Stomach (tissue), 4 donors: ENCODE measurements at regions not wholly inside any gene's neighbourhood (a gene's known extent, or its start where the extent isn't known, plus 50 kb on each side); places are given as distances from the start of the nearest gene placed in this dataset.
"Not testable (repeated sequence)": the region's sequence is repeated elsewhere in the genome, so short reads cannot be mapped to it uniquely, and the experiment has no call there.

ENCODE experiments used
- EP300 ChIP-seq: sonication (generic); formaldehyde crosslinking; IDR thresholded peaks from one replicate; pipeline ENCODE4 v1.6.1; 2017; ENCODE audit warnings: antibody characterized with exemption
- POLR2A ChIP-seq, 4 donors: fragments of 450-650 bp; IDR thresholded peaks; one replicate each; pipeline ENCODE4 v1.6.1; 2016; ENCODE audit warnings: antibody characterized with exemption in 4 of 4, control low read depth in 2 of 4, mild to moderate bottlenecking in 1 of 4, moderate library complexity in 1 of 4
- TF ChIP-seq, protein P1 (sequence below), 7 experiments: fragments of 450-650 bp in 4 of 7; fragments of 200-600 bp in 3 of 7; sonication (generic) in 3 of 7; IDR thresholded peaks; one replicate each; pipeline ENCODE4 v1.5.1; 2016 to 2019; ENCODE audit warnings: antibody characterized with exemption in 7 of 7, control low read depth in 2 of 7, mild to moderate bottlenecking in 1 of 7

DNA sequence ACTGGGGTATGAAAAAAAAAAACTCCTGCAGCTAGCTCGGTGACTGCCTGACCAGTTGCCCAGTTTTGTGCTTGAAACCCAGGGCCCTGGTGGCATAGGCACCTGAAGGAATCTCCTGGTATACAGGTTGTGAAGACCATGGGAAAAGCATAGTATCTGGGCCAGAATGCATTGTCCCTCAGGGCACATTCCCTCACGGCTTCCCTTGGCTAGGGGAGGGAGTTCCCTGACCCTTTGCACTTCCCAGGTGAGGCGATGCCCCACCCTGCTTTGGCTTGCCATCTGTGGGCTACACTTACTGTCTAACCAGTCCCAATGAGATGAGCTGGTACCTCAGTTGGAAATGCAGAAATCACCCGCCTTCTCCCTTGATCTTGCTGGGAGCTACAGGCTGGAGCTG lies 280.4 kb downstream of the TTC8 start:
- TF ChIP-seq, protein P1, sequence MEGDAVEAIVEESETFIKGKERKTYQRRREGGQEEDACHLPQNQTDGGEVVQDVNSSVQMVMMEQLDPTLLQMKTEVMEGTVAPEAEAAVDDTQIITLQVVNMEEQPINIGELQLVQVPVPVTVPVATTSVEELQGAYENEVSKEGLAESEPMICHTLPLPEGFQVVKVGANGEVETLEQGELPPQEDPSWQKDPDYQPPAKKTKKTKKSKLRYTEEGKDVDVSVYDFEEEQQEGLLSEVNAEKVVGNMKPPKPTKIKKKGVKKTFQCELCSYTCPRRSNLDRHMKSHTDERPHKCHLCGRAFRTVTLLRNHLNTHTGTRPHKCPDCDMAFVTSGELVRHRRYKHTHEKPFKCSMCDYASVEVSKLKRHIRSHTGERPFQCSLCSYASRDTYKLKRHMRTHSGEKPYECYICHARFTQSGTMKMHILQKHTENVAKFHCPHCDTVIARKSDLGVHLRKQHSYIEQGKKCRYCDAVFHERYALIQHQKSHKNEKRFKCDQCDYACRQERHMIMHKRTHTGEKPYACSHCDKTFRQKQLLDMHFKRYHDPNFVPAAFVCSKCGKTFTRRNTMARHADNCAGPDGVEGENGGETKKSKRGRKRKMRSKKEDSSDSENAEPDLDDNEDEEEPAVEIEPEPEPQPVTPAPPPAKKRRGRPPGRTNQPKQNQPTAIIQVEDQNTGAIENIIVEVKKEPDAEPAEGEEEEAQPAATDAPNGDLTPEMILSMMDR (IDR thresholded peaks at IDR 0.05): not testable (repeated sequence)
- TF ChIP-seq EP300; POLR2A (IDR thresholded peaks at IDR 0.05): not testable (repeated sequence)
